GM18867 (cell line): ENCODE measurements at regions not wholly inside any gene's neighbourhood (a gene's known extent, or its start where the extent isn't known, plus 50 kb on each side); places are given as distances from the start of the nearest gene placed in this dataset.
"Not testable (repeated sequence)": the region's sequence is repeated elsewhere in the genome, so short reads cannot be mapped to it uniquely, and the experiment has no call there.

Experiments
- ATAC-seq: cut with Tn5 transposase; IDR thresholded peaks from one replicate; pipeline ENCODE4 v1.9.1; 2021; ENCODE audit warnings: mild to moderate bottlenecking, moderate library complexity; ENCODE audit not compliant: unreplicated experiment

GRCh38 chr6:85111481-85112011 lies 338.3 kb upstream of the NT5E start:
- ATAC-seq = no peak

- no peak for ATAC-seq
Observed at GRCh38 chr6:85110943-85111342, 338.9 kb upstream of the NT5E start.

- ATAC-seq = no peak
Observed at GRCh38 chr6:85107701-85108100, 342.2 kb upstream of the NT5E start.

GRCh38 chr6:85096976-85097375 lies 332.6 kb upstream of the TBX18 start:
- ATAC-seq = no peak

GRCh38 chr6:85092226-85092625 lies 327.8 kb upstream of the TBX18 start:
- no peak for ATAC-seq

- ATAC-seq = no peak
Observed at GRCh38 chr6:85089255-85089654, 324.9 kb upstream of the TBX18 start.

GRCh38 chr6:85085875-85086274 lies 321.5 kb upstream of the TBX18 start:
- ATAC-seq = no peak

- no peak for ATAC-seq
Observed at GRCh38 chr6:85081102-85081501, 316.7 kb upstream of the TBX18 start.

GRCh38 chr6:85079761-85080160 lies 315.4 kb upstream of the TBX18 start:
- no peak for ATAC-seq

- ATAC-seq = no peak
Observed at GRCh38 chr6:85078058-85078457, 313.7 kb upstream of the TBX18 start.

- no peak for ATAC-seq
Observed at GRCh38 chr6:85077098-85077497, 312.7 kb upstream of the TBX18 start.

GRCh38 chr6:85071845-85072244 lies 307.4 kb upstream of the TBX18 start:
- ATAC-seq = not testable (repeated sequence)

- ATAC-seq = no peak
Observed at GRCh38 chr6:85069577-85069976, 305.2 kb upstream of the TBX18 start.

GRCh38 chr6:85068221-85068620 lies 303.8 kb upstream of the TBX18 start:
- ATAC-seq = no peak

- ATAC-seq = no peak
Observed at GRCh38 chr6:85066266-85066665, 301.9 kb upstream of the TBX18 start.

- no peak for ATAC-seq
Observed at GRCh38 chr6:85065831-85066230, 301.4 kb upstream of the TBX18 start.

GRCh38 chr6:85063611-85064010 lies 299.2 kb upstream of the TBX18 start:
- no peak for ATAC-seq

- ATAC-seq = no peak
Observed at GRCh38 chr6:85062884-85063283, 298.5 kb upstream of the TBX18 start.

- no peak for ATAC-seq
Observed at GRCh38 chr6:85058806-85059205, 294.4 kb upstream of the TBX18 start.

GRCh38 chr6:85050149-85050548 lies 285.8 kb upstream of the TBX18 start:
- no peak for ATAC-seq

- ATAC-seq = no peak
Observed at GRCh38 chr6:85049282-85049681, 284.9 kb upstream of the TBX18 start.

- no peak for ATAC-seq
Observed at GRCh38 chr6:85047818-85048217, 283.4 kb upstream of the TBX18 start.

- not testable (repeated sequence) for ATAC-seq
Observed at GRCh38 chr6:85045767-85046166, 281.4 kb upstream of the TBX18 start.

GRCh38 chr6:85044361-85044760 lies 280.0 kb upstream of the TBX18 start:
- ATAC-seq = no peak
